ENCODE measurements at regions not wholly inside any gene's neighbourhood (a gene's known extent, or its start where the extent isn't known, plus 50 kb on each side); places are given as distances from the start of the nearest gene placed in this dataset.

DNA sequence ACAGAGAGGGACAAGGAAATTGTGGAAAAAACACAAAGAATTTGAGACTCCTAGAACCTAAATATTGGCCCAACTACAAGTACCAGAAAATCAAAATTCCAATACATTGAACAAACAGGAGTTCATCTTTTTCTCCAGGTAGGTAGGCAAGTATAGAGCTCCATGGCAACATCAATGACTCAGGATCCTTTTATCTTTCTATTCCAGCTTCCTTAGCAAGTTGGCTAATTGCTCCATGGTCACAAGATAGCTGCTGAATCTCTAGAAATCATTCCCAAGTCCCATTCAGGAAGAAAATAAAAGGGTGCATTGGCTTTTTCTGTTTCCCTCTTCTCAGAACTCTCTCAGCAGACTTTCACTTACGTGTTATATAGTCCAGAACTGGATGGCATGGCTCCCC, 117.9 kb upstream of the MAN2A1 start:
- TF ChIP-seq, protein P1, sequence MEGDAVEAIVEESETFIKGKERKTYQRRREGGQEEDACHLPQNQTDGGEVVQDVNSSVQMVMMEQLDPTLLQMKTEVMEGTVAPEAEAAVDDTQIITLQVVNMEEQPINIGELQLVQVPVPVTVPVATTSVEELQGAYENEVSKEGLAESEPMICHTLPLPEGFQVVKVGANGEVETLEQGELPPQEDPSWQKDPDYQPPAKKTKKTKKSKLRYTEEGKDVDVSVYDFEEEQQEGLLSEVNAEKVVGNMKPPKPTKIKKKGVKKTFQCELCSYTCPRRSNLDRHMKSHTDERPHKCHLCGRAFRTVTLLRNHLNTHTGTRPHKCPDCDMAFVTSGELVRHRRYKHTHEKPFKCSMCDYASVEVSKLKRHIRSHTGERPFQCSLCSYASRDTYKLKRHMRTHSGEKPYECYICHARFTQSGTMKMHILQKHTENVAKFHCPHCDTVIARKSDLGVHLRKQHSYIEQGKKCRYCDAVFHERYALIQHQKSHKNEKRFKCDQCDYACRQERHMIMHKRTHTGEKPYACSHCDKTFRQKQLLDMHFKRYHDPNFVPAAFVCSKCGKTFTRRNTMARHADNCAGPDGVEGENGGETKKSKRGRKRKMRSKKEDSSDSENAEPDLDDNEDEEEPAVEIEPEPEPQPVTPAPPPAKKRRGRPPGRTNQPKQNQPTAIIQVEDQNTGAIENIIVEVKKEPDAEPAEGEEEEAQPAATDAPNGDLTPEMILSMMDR (IDR thresholded peaks at IDR 0.05; ENCODE audit: insufficient read depth, low read length, poor library complexity, severe bottlenecking): no peak
- TF ChIP-seq EZH2phosphoT487 (conservative IDR thresholded peaks at IDR 0.05; ENCODE audit: low read length): no peak

Data from SU-DHL-6 (cell line).